SK-N-MC (cell line): ENCODE measurements at regions not wholly inside any gene's neighbourhood (a gene's known extent, or its start where the extent isn't known, plus 50 kb on each side); places are given as distances from the start of the nearest gene placed in this dataset.

Source experiments
- DNase-seq: peaks from one replicate; pipeline ENCODE4 v3.0.0-alpha.2; 2011; ENCODE audit warnings: low read depth, low spot score
- H3K27ac ChIP-seq: fragments of 200-600 bp; sonication (generic); 2 replicates; pipeline ENCODE4 v1.5.1; 2016; ENCODE audit warnings: mixed run types
- H3K36me3 ChIP-seq: fragments of 200-600 bp; sonication (generic); 2 replicates; pipeline ENCODE4 v1.6.1; 2017; ENCODE audit warnings: antibody characterized with exemption, low read length, mixed read lengths; ENCODE audit not compliant: insufficient read depth
- H3K4me3 ChIP-seq: fragments of 200-600 bp; sonication (generic); 2 replicates; pipeline ENCODE4 v1.5.1; 2016
- H3K9ac ChIP-seq: fragments of 200-600 bp; sonication (generic); 2 replicates; pipeline ENCODE4 v1.8.0; 2017; ENCODE audit warnings: mixed run types, mixed read lengths; ENCODE audit not compliant: insufficient read length
- H3K9me3 ChIP-seq: fragments of 200-600 bp; sonication (generic); 2 replicates; pipeline ENCODE4 v1.6.1; 2017; ENCODE audit warnings: low read depth, mild to moderate bottlenecking, antibody characterized with exemption, low read length, moderate library complexity, mixed read lengths
- EZH2 ChIP-seq: fragments of 200-600 bp; sonication (generic); IDR thresholded peaks from one replicate; pipeline ENCODE4 v1.6.1; 2017; ENCODE audit warnings: antibody characterized with exemption
- FOXP2 ChIP-seq: optimal IDR thresholded peaks from 2 replicates; pipeline ENCODE3; 2011; ENCODE audit warnings: mild to moderate bottlenecking, moderate library complexity; ENCODE audit not compliant: insufficient read depth; ENCODE audit errors: extremely low read length, control extremely low read depth
- POLR2AphosphoS5 ChIP-seq: IDR thresholded peaks from 2 replicates; pipeline ENCODE4 v1.6.1; 2012; ENCODE audit warnings: mild to moderate bottlenecking, low read depth, low read length, borderline replicate concordance

GRCh38 chr3:124594581-124594980 lies 135.7 kb upstream of the UMPS start:
- no peaks in the 10 kb centered on the region for H3K9me3 ChIP-seq
- no peak for DNase-seq
- H3K9ac ChIP-seq, result no peak overlapping the region
- no peak overlapping the region for H3K27ac ChIP-seq
- TF ChIP-seq POLR2AphosphoS5, result no peak
- TF ChIP-seq EZH2, result no peak
- no peak for TF ChIP-seq FOXP2
- H3K36me3 ChIP-seq, result no peaks in the 10 kb centered on the region
- H3K4me3 ChIP-seq, result no peak overlapping the region

GRCh38 chr3:124597273-124597672 lies 133.0 kb upstream of the UMPS start:
- Histone ChIP-seq H3K9me3 (no peaks in the 10 kb centered on the region), H3K9ac (no peak overlapping the region), H3K27ac (no peak overlapping the region), H3K36me3 (no peaks in the 10 kb centered on the region), H3K4me3 (no peak overlapping the region)
- no peak for DNase-seq
- no peak for TF ChIP-seq EZH2
- TF ChIP-seq FOXP2, result no peak
- TF ChIP-seq POLR2AphosphoS5, result no peak

GRCh38 chr3:124597979-124598378 lies 132.3 kb upstream of the UMPS start:
- H3K9me3 ChIP-seq, result no peaks in the 10 kb centered on the region
- no peak overlapping the region for H3K9ac ChIP-seq
- H3K4me3 ChIP-seq, result no peak overlapping the region
- H3K27ac ChIP-seq, result no peak overlapping the region
- TF ChIP-seq FOXP2, result no peak
- H3K36me3 ChIP-seq, result no peaks in the 10 kb centered on the region
- DNase-seq, result no peak

- Histone ChIP-seq H3K36me3 (no peaks in the 10 kb centered on the region), H3K4me3 (no peak overlapping the region), H3K27ac (no peak overlapping the region), H3K9ac (no peak overlapping the region), H3K9me3 (no peaks in the 10 kb centered on the region)
- no peak for DNase-seq
- TF ChIP-seq POLR2AphosphoS5, result no peak
- TF ChIP-seq EZH2, result no peak
- TF ChIP-seq FOXP2, result no peak
Measured at GRCh38 chr3:124599147-124599765, 131.0 kb upstream of the UMPS start.

GRCh38 chr3:124599779-124600693 lies 130.2 kb upstream of the UMPS start:
- Histone ChIP-seq H3K27ac (no peak overlapping the region), H3K9me3 (no peaks in the 10 kb centered on the region), H3K4me3 (no peak overlapping the region), H3K36me3 (no peaks in the 10 kb centered on the region), H3K9ac (no peak overlapping the region)
- TF ChIP-seq POLR2AphosphoS5, result no peak
- no peak for TF ChIP-seq FOXP2
- TF ChIP-seq EZH2, result no peak
- DNase-seq, result no peak

- TF ChIP-seq FOXP2 (no peak), POLR2AphosphoS5 (no peak), EZH2 (no peak)
- Histone ChIP-seq H3K9ac (no peak overlapping the region), H3K9me3 (no peaks in the 10 kb centered on the region), H3K36me3 (no peaks in the 10 kb centered on the region), H3K4me3 (no peak overlapping the region), H3K27ac (no peak overlapping the region)
- no peak for DNase-seq
Measured at GRCh38 chr3:124600765-124601164, 129.5 kb upstream of the UMPS start.

- no peak overlapping the region for H3K27ac ChIP-seq
Measured at GRCh38 chr3:124601190-124601589, 129.1 kb upstream of the UMPS start.

GRCh38 chr3:124602980-124603627 lies 127.1 kb upstream of the UMPS start:
- no peak for DNase-seq
- Histone ChIP-seq H3K4me3 (no peak overlapping the region), H3K9me3 (no peaks in the 10 kb centered on the region), H3K27ac (no peak overlapping the region), H3K9ac (no peak overlapping the region), H3K36me3 (no peaks in the 10 kb centered on the region)
- TF ChIP-seq EZH2, result no peak
- no peak for TF ChIP-seq POLR2AphosphoS5
- no peak for TF ChIP-seq FOXP2

More at GRCh38 chr3:124601190-124601589, 129.1 kb upstream of the UMPS start:
- H3K36me3 ChIP-seq, result no peaks in the 10 kb centered on the region
- H3K9ac ChIP-seq, result no peak overlapping the region
- TF ChIP-seq FOXP2, result no peak
- no peak for TF ChIP-seq EZH2
- no peak for TF ChIP-seq POLR2AphosphoS5
- H3K4me3 ChIP-seq, result no peak overlapping the region
- DNase-seq, result no peak
- H3K9me3 ChIP-seq, result no peaks in the 10 kb centered on the region
